ENCODE measurements at regions not wholly inside any gene's neighbourhood (a gene's known extent, or its start where the extent isn't known, plus 50 kb on each side); places are given as distances from the start of the nearest gene placed in this dataset.

DNA sequence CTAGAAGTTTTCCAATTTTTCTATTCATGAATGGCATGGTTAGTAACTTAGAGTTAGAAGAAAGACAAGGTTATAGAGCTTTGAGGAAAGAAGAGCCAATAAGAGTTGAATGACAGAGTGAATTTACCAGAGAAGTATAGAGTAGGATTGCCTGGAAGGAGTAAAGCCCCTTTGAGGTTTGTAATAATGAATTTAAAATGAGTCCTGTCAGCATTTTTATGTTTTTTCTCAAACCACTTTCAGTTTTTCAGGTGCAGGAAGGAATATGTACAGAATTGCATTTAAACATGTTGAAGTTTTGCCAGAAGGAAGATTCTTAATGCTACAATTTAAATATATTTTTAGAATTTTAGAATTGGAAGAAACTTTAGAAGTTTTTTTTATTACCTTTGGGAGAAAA is 408.3 kb downstream of the DSC3 start:
- no peaks in the 10 kb centered on the region for H3K27me3 ChIP-seq (ENCODE audit: insufficient read depth, low read depth)
- H3K4me2 ChIP-seq, result no peak overlapping the region
- no peaks in the 10 kb centered on the region for H3K79me2 ChIP-seq (ENCODE audit: insufficient read depth, low read depth)
- H3K9ac ChIP-seq, result no peak overlapping the region
- H4K20me1 ChIP-seq (ENCODE audit: insufficient read depth), result no peaks in the 10 kb centered on the region
- H3K4me1 ChIP-seq (ENCODE audit: low read depth, poor library complexity, severe bottlenecking), result peaks cover 17% of the 10 kb centered on the region
- H3K36me3 ChIP-seq (ENCODE audit: insufficient read depth), result no peaks in the 10 kb centered on the region
- no peak overlapping the region for H3K27ac ChIP-seq
- H3K4me3 ChIP-seq (IDR thresholded peaks at IDR 0.05; ENCODE audit: insufficient read depth, low read depth, low read length), result no peak overlapping the region
- H2AFZ ChIP-seq (ENCODE audit: low read depth), result no peak overlapping the region
- TF ChIP-seq, protein P1, sequence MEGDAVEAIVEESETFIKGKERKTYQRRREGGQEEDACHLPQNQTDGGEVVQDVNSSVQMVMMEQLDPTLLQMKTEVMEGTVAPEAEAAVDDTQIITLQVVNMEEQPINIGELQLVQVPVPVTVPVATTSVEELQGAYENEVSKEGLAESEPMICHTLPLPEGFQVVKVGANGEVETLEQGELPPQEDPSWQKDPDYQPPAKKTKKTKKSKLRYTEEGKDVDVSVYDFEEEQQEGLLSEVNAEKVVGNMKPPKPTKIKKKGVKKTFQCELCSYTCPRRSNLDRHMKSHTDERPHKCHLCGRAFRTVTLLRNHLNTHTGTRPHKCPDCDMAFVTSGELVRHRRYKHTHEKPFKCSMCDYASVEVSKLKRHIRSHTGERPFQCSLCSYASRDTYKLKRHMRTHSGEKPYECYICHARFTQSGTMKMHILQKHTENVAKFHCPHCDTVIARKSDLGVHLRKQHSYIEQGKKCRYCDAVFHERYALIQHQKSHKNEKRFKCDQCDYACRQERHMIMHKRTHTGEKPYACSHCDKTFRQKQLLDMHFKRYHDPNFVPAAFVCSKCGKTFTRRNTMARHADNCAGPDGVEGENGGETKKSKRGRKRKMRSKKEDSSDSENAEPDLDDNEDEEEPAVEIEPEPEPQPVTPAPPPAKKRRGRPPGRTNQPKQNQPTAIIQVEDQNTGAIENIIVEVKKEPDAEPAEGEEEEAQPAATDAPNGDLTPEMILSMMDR (conservative IDR thresholded peaks at IDR 0.05; ENCODE audit: low read depth, low read length), result no peak

DNA sequence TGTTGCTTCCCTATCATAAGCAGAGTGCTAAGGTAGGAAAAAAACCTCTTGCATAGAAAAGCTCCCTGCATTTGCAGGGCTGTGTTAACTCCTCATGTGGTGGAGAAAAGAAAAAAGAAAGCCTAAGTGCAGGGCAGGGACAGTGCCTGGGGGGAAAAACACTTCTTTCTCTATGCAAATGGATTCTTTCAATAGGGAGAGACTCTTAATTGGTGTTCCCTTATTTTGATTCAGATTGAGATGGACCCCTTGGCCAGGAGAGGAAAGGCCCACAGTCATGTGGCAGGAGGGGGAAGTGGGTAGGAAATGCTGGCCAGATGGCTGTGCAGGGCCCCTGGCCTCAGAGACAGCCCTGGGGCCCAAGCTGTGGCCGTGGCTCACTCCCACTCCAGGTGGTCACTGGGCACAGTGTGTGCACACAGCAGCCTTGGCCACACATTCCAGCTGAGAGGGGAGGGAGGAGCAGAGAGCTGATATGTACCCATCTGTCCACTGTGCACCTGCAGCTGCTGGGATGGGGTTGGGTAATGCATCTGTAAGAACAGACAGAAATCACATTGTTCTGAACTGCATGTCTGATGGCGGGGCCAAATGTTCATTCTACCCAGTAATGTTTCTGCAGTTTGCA is 410.4 kb downstream of the DSC3 start:
- H3K4me2 ChIP-seq, result no peak overlapping the region
- no peak overlapping the region for H3K9ac ChIP-seq
- H3K79me2 ChIP-seq (ENCODE audit: insufficient read depth, low read depth), result no peaks in the 10 kb centered on the region
- H3K27ac ChIP-seq, result no peak overlapping the region
- H2AFZ ChIP-seq (ENCODE audit: low read depth), result no peak overlapping the region
- TF ChIP-seq, protein P1 (conservative IDR thresholded peaks at IDR 0.05; ENCODE audit: low read depth, low read length), result no peak
- peaks cover 17% of the 10 kb centered on the region for H3K4me1 ChIP-seq (ENCODE audit: low read depth, poor library complexity, severe bottlenecking)
- H4K20me1 ChIP-seq (ENCODE audit: insufficient read depth), result no peaks in the 10 kb centered on the region
- no peaks in the 10 kb centered on the region for H3K36me3 ChIP-seq (ENCODE audit: insufficient read depth)
- H3K4me3 ChIP-seq (IDR thresholded peaks at IDR 0.05; ENCODE audit: insufficient read depth, low read depth, low read length), result no peak overlapping the region
- H3K27me3 ChIP-seq (ENCODE audit: insufficient read depth, low read depth), result no peaks in the 10 kb centered on the region

GRCh38 chr18:30625961-30626360 is 416.6 kb downstream of the DSC3 start:
- Histone ChIP-seq H3K79me2 (ENCODE audit: insufficient read depth, low read depth) (no peaks in the 10 kb centered on the region), H3K27ac (no peak overlapping the region), H3K4me2 (no peak overlapping the region), H3K27me3 (ENCODE audit: insufficient read depth, low read depth) (no peaks in the 10 kb centered on the region), H3K36me3 (ENCODE audit: insufficient read depth) (no peaks in the 10 kb centered on the region), H3K9ac (no peak overlapping the region), H4K20me1 (ENCODE audit: insufficient read depth) (no peaks in the 10 kb centered on the region), H3K4me3 (IDR thresholded peaks at IDR 0.05; ENCODE audit: insufficient read depth, low read depth, low read length) (no peak overlapping the region), H2AFZ (ENCODE audit: low read depth) (no peak overlapping the region), H3K4me1 (ENCODE audit: low read depth, poor library complexity, severe bottlenecking) (no peaks in the 10 kb centered on the region)
- TF ChIP-seq, protein P1 (conservative IDR thresholded peaks at IDR 0.05; ENCODE audit: low read depth, low read length), result no peak

- no peak overlapping the region for H3K9ac ChIP-seq
- no peaks in the 10 kb centered on the region for H4K20me1 ChIP-seq (ENCODE audit: insufficient read depth)
- H3K36me3 ChIP-seq (ENCODE audit: insufficient read depth), result no peaks in the 10 kb centered on the region
- no peak overlapping the region for H2AFZ ChIP-seq (ENCODE audit: low read depth)
- H3K4me2 ChIP-seq, result no peak overlapping the region
- no peak overlapping the region for H3K4me3 ChIP-seq (IDR thresholded peaks at IDR 0.05; ENCODE audit: insufficient read depth, low read depth, low read length)
- H3K27ac ChIP-seq, result no peak overlapping the region
- TF ChIP-seq, protein P1 (conservative IDR thresholded peaks at IDR 0.05; ENCODE audit: low read depth, low read length), result no peak
- H3K27me3 ChIP-seq (ENCODE audit: insufficient read depth, low read depth), result no peaks in the 10 kb centered on the region
- no peaks in the 10 kb centered on the region for H3K4me1 ChIP-seq (ENCODE audit: low read depth, poor library complexity, severe bottlenecking)
- H3K79me2 ChIP-seq (ENCODE audit: insufficient read depth, low read depth), result no peaks in the 10 kb centered on the region
These were observed 419.0 kb downstream of the DSC3 start for GRCh38 chr18:30623401-30624065.
